ENCODE measurements at regions not wholly inside any gene's neighbourhood (a gene's known extent, or its start where the extent isn't known, plus 50 kb on each side); places are given as distances from the start of the nearest gene placed in this dataset.

GRCh38 chr18:59765343-59765742, 68.1 kb upstream of the CCBE1 start:
- no peak overlapping the region for H3K27ac Mint-ChIP-seq (ENCODE audit: unreplicated experiment)
- H3K4me3 Mint-ChIP-seq (ENCODE audit: unreplicated experiment): no peak overlapping the region
- no peaks in the 10 kb centered on the region for H3K36me3 Mint-ChIP-seq (ENCODE audit: low read depth)
- TF ChIP-seq, protein P1, sequence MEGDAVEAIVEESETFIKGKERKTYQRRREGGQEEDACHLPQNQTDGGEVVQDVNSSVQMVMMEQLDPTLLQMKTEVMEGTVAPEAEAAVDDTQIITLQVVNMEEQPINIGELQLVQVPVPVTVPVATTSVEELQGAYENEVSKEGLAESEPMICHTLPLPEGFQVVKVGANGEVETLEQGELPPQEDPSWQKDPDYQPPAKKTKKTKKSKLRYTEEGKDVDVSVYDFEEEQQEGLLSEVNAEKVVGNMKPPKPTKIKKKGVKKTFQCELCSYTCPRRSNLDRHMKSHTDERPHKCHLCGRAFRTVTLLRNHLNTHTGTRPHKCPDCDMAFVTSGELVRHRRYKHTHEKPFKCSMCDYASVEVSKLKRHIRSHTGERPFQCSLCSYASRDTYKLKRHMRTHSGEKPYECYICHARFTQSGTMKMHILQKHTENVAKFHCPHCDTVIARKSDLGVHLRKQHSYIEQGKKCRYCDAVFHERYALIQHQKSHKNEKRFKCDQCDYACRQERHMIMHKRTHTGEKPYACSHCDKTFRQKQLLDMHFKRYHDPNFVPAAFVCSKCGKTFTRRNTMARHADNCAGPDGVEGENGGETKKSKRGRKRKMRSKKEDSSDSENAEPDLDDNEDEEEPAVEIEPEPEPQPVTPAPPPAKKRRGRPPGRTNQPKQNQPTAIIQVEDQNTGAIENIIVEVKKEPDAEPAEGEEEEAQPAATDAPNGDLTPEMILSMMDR (IDR thresholded peaks at IDR 0.05): no peak
- no peaks in the 10 kb centered on the region for H3K4me1 Mint-ChIP-seq (ENCODE audit: low read depth)
- H3K9me3 Mint-ChIP-seq (ENCODE audit: low read depth): peaks cover 8% of the 10 kb centered on the region
- H3K27me3 Mint-ChIP-seq (ENCODE audit: low read depth): no peaks in the 10 kb centered on the region
- no peak for DNase-seq (ENCODE audit: low spot score)

- Mint-ChIP-seq H3K36me3 (ENCODE audit: low read depth) (no peaks in the 10 kb centered on the region), H3K27ac (ENCODE audit: unreplicated experiment) (no peak overlapping the region), H3K4me1 (ENCODE audit: low read depth) (no peaks in the 10 kb centered on the region), H3K27me3 (ENCODE audit: low read depth) (no peaks in the 10 kb centered on the region), H3K9me3 (ENCODE audit: low read depth) (peaks cover 8% of the 10 kb centered on the region), H3K4me3 (ENCODE audit: unreplicated experiment) (no peak overlapping the region)
- TF ChIP-seq, protein P1 (IDR thresholded peaks at IDR 0.05): no peak
- DNase-seq (ENCODE audit: low spot score): no peak
Observed at GRCh38 chr18:59764281-59764680, 67.1 kb upstream of the CCBE1 start.

DNA sequence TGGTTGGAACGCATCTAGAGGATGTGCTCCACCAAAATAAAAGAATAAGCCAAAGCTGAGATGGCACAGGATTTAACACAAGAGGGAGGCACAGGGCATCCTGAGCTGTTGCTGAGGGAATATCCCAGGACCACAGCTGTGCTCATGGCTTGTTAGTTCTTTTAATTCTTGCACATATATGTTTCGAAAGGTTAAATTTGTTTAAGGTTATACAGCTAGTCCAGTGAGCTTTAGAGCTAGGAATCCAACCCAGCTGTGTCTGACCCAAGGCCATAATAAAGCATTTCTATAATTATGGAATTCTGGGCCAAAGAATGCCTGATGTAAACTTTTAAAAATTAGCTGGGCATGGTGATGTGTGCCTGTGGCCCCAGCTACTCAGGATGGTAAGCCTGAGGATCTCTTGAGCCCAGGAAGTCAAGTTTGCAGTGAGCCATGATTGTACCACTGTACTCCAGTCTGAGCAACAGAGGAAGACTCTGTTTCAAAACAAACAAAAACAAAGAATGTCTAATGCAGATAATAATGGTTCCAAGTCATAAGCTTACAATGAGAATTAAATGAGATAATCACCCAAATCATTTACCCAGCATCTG, 66.4 kb upstream of the CCBE1 start:
- H3K4me1 Mint-ChIP-seq (ENCODE audit: low read depth): no peaks in the 10 kb centered on the region
- no peak for DNase-seq (ENCODE audit: low spot score)
- H3K27ac Mint-ChIP-seq (ENCODE audit: unreplicated experiment): no peak overlapping the region
- H3K9me3 Mint-ChIP-seq (ENCODE audit: low read depth): peaks cover 8% of the 10 kb centered on the region
- H3K27me3 Mint-ChIP-seq (ENCODE audit: low read depth): no peaks in the 10 kb centered on the region
- TF ChIP-seq, protein P1 (IDR thresholded peaks at IDR 0.05): no peak
- no peaks in the 10 kb centered on the region for H3K36me3 Mint-ChIP-seq (ENCODE audit: low read depth)
- no peak overlapping the region for H3K4me3 Mint-ChIP-seq (ENCODE audit: unreplicated experiment)

DNA sequence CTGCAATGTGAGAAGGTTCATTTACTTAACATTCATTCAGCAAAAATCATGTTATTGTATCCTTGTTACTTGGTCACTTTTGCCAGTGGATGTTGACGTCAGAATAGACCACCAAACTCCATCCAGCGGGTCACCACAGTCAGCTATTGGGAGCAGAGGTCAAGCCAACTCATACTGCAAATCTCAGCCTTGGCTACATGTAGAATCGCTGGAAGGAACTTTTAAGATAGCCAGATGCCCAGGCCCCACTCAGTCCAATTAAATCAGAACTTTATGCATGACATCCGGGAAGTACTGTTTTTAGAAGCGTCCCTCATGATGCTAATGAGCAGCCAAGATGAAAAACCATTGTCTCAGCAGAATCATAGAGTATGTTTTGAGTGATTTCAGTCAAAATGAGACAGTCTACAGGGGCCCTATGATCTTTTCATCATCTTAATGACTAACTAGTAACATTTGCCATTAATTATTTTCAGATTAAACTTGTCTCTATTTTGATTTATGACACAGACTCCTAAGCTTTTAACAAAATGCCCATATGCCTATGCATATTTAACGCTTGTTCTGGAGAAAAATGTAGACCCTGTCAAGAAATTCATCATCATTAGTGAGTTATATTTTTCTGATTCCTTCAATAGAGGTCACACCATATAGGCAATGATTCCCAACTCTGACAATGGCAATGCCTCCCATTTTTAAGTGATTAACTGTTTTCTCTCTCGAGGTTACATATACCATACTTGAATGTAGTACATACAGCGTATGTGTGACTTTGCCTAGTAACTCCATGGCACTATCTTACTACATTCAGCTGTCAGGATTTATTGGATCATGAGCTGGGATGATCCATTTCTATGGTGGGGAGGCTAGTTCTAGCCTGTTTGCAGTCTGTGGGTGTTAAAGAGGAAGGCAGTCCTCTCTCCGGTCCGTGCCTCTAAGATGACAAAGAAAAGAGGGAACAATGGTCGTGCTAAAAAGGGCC, 63.7 kb upstream of the CCBE1 start:
- H3K36me3 Mint-ChIP-seq (ENCODE audit: low read depth): no peaks in the 10 kb centered on the region
- no peaks in the 10 kb centered on the region for H3K4me1 Mint-ChIP-seq (ENCODE audit: low read depth)
- H3K9me3 Mint-ChIP-seq (ENCODE audit: low read depth): no peaks in the 10 kb centered on the region
- no peaks in the 10 kb centered on the region for H3K27me3 Mint-ChIP-seq (ENCODE audit: low read depth)
- no peak overlapping the region for H3K4me3 Mint-ChIP-seq (ENCODE audit: unreplicated experiment)
- H3K27ac Mint-ChIP-seq (ENCODE audit: unreplicated experiment): no peak overlapping the region
- DNase-seq (ENCODE audit: low spot score): no peak
- TF ChIP-seq, protein P1 (IDR thresholded peaks at IDR 0.05): no peak

DNA sequence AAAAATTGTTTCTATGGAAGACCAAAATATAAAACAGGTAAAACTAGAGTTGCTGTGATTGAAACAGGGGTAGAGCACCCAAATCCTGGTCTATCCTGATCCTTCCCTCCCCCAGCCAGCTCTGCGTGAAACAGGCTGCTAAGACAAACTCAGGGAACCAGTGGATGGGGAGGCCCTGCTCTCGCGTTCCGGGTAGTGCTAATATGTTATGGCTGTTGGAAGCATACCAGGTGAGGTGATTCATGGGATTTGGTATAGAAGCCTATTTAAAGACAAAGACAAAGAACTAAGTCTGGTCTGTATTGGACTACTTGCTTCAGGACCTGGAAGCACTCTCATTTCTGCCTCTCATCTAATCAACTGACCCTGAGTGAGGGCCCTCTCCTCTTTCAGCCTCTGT, 63.0 kb upstream of the CCBE1 start:
- Mint-ChIP-seq H3K27me3 (ENCODE audit: low read depth) (no peaks in the 10 kb centered on the region), H3K4me3 (ENCODE audit: unreplicated experiment) (no peak overlapping the region), H3K4me1 (ENCODE audit: low read depth) (no peaks in the 10 kb centered on the region), H3K36me3 (ENCODE audit: low read depth) (no peaks in the 10 kb centered on the region), H3K27ac (ENCODE audit: unreplicated experiment) (no peak overlapping the region), H3K9me3 (ENCODE audit: low read depth) (no peaks in the 10 kb centered on the region)
- TF ChIP-seq, protein P1 (IDR thresholded peaks at IDR 0.05): no peak
- no peak for DNase-seq (ENCODE audit: low spot score)
